OCI-LY7 (cell line): ENCODE measurements at regions not wholly inside any gene's neighbourhood (a gene's known extent, or its start where the extent isn't known, plus 50 kb on each side); places are given as distances from the start of the nearest gene placed in this dataset.

Source experiments
- BruUV-seq: library from RNA; stranded (reverse); fragments of 400-500 nt; replicated peaks from 2 replicates; lab custom pipeline; 2021; lab: Mats Ljungman, UMichigan
- CTCF ChIA-PET: fragments of 300-600 bp; sonication (Branson Sonifier 250); formaldehyde crosslinking; loops from one replicate; lab custom pipeline; 2022; ENCODE audit warnings: antibody characterized with exemption; ENCODE audit not compliant: unreplicated experiment; lab: Charles Lee
- POLR2A ChIA-PET: fragments of 300-600 bp; sonication (Branson Sonifier 250); formaldehyde crosslinking; loops from one replicate; lab custom pipeline; 2022; ENCODE audit warnings: antibody characterized with exemption; lab: Charles Lee
- DNase-seq: peaks from one replicate; pipeline ENCODE4 v3.0.0-alpha.2; 2015; ENCODE audit warnings: low spot score
- H2AFZ ChIP-seq: fragments of 200-600 bp; sonication (generic), shearing (Covaris generic); 2 replicates; pipeline ENCODE4 v1.6.1; 2014; ENCODE audit warnings: mild to moderate bottlenecking, antibody characterized with exemption, low read length, moderate library complexity
- H3K27ac ChIP-seq: fragments of 200-600 bp; sonication (generic); 2 replicates; pipeline ENCODE4 v1.5.1; 2014; ENCODE audit warnings: mixed run types, low read depth, mild to moderate bottlenecking, moderate library complexity, low read length, inconsistent platforms; ENCODE audit not compliant: poor library complexity, severe bottlenecking
- H3K36me3 ChIP-seq: fragments of 200-600 bp; sonication (generic); 2 replicates; pipeline ENCODE4 v1.6.1; 2014; ENCODE audit warnings: mild to moderate bottlenecking, antibody characterized with exemption, low read length, moderate library complexity, mixed read lengths; ENCODE audit not compliant: insufficient read depth
- H3K4me1 ChIP-seq: fragments of 200-600 bp; sonication (generic); 2 replicates; pipeline ENCODE4 v1.5.1; 2014; ENCODE audit warnings: mild to moderate bottlenecking, low read length; ENCODE audit not compliant: insufficient read depth, poor library complexity, severe bottlenecking
- H3K4me2 ChIP-seq: fragments of 200-600 bp; sonication (generic); 2 replicates; pipeline ENCODE4 v1.6.1; 2014; ENCODE audit warnings: mild to moderate bottlenecking, low read length
- H3K4me3 ChIP-seq: fragments of 200-600 bp; sonication (generic); 2 replicates; pipeline ENCODE4 v1.5.1; 2014; ENCODE audit warnings: mild to moderate bottlenecking, low read depth, low read length; ENCODE audit not compliant: poor library complexity, severe bottlenecking
- H3K79me2 ChIP-seq: fragments of 200-600 bp; sonication (generic); 2 replicates; pipeline ENCODE4 v1.6.1; 2016; ENCODE audit warnings: low read depth, mild to moderate bottlenecking, low read length, moderate library complexity, mixed read lengths; ENCODE audit not compliant: insufficient read depth
- H3K9me2 ChIP-seq: fragments of 200-600 bp; sonication (generic); 2 replicates; pipeline ENCODE4 v1.6.1; 2016; ENCODE audit warnings: mild to moderate bottlenecking, low read length, mixed read lengths; ENCODE audit not compliant: insufficient read depth
- H3K9me3 ChIP-seq: fragments of 200-600 bp; sonication (generic); 2 replicates; pipeline ENCODE4 v1.6.1; 2014; ENCODE audit warnings: mild to moderate bottlenecking, mixed run types, low read length, mixed read lengths
- H4K20me1 ChIP-seq: fragments of 200-600 bp; sonication (generic); 2 replicates; pipeline ENCODE4 v1.6.1; 2014; ENCODE audit warnings: mild to moderate bottlenecking, antibody characterized with exemption, low read length, moderate library complexity, mixed read lengths; ENCODE audit not compliant: insufficient read depth
- EZH2phosphoT487 ChIP-seq: fragments of 200-600 bp; sonication (generic); IDR thresholded peaks from 2 replicates; pipeline ENCODE4 v1.6.1; 2018; ENCODE audit warnings: low read depth, borderline replicate concordance, mild to moderate bottlenecking, mixed run types, antibody characterized with exemption, low read length, moderate library complexity, mixed read lengths
- intact Hi-C: fragments of 100-400 bp; cut with micrococcal nuclease; formaldehyde crosslinking; loops from one replicate; pipeline ENCODE4 v1.10.0; 2022; ENCODE audit not compliant: unreplicated experiment
- TF ChIP-seq, protein P1 (sequence below): fragments of 200-600 bp; sonication (generic); conservative IDR thresholded peaks from 2 replicates; pipeline ENCODE4 v1.5.1; 2014; ENCODE audit warnings: mild to moderate bottlenecking, antibody characterized with exemption, low read length, moderate library complexity, mixed read lengths

DNA sequence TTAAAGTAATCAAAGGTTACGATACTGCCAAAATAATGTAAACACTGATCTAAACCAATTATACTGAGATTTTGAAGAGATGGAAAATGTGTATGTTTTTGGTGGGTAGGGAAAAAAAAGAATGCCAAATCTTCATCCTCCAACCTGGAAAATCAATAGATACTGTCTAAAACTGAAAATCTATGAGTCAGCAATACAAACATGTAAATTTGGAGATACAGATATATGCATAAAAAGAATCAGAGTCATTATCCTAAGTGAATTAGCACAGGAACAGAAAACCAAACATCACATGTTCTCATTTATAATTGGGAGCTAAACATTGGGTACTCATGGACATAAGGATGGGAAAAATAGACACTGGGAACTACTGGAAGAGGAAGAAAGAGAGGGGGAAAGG lies 197.4 kb upstream of the TRPC5 start:
- no peaks in the 10 kb centered on the region for H3K9me3 ChIP-seq
- intact Hi-C loops: no loop called here
- ChIA-PET POLR2A (no interaction called here), CTCF (no interaction called here)
- TF ChIP-seq, protein P1, sequence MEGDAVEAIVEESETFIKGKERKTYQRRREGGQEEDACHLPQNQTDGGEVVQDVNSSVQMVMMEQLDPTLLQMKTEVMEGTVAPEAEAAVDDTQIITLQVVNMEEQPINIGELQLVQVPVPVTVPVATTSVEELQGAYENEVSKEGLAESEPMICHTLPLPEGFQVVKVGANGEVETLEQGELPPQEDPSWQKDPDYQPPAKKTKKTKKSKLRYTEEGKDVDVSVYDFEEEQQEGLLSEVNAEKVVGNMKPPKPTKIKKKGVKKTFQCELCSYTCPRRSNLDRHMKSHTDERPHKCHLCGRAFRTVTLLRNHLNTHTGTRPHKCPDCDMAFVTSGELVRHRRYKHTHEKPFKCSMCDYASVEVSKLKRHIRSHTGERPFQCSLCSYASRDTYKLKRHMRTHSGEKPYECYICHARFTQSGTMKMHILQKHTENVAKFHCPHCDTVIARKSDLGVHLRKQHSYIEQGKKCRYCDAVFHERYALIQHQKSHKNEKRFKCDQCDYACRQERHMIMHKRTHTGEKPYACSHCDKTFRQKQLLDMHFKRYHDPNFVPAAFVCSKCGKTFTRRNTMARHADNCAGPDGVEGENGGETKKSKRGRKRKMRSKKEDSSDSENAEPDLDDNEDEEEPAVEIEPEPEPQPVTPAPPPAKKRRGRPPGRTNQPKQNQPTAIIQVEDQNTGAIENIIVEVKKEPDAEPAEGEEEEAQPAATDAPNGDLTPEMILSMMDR: no peak
- TF ChIP-seq EZH2phosphoT487: no peak
- no peak for DNase-seq
- no peak overlapping the region for H3K4me3 ChIP-seq
- no peaks in the 10 kb centered on the region for H4K20me1 ChIP-seq
- H3K36me3 ChIP-seq: no peaks in the 10 kb centered on the region
- no TSS peak for BruUV-seq
- no peaks in the 10 kb centered on the region for H3K79me2 ChIP-seq
- no peak overlapping the region for H2AFZ ChIP-seq
- H3K4me1 ChIP-seq: no peaks in the 10 kb centered on the region
- H3K9me2 ChIP-seq: no peaks in the 10 kb centered on the region
- H3K4me2 ChIP-seq: no peak overlapping the region
- H3K27ac ChIP-seq: no peak overlapping the region

DNA sequence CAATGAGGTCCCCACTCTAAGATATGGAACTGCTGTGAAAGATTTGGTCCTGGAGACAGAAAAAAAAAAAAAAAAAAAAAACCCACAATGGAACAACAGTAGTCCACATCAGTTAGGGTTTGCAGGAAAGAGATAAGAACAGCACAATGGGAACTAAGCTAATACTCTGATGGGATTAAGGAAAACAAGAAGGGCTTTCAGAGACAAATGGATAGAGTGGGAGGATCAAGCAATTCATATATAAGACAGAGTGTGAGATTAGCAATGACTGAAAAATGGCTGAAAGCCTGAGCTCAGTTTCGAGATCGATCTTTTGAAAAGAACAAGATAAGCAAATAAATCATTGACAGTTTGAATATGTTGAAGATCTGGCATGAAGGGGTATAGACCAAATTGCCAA lies 188.4 kb upstream of the TRPC5 start:
- intact Hi-C loops: no loop called here
- POLR2A ChIA-PET: no interaction called here
- Histone ChIP-seq H3K9me3 (no peaks in the 10 kb centered on the region), H2AFZ (no peak overlapping the region), H3K27ac (no peak overlapping the region), H3K4me3 (no peak overlapping the region), H3K4me1 (no peaks in the 10 kb centered on the region), H4K20me1 (no peaks in the 10 kb centered on the region), H3K4me2 (no peak overlapping the region), H3K9me2 (no peaks in the 10 kb centered on the region), H3K36me3 (no peaks in the 10 kb centered on the region), H3K79me2 (no peaks in the 10 kb centered on the region)
- DNase-seq: no peak
- TF ChIP-seq EZH2phosphoT487: no peak
- TF ChIP-seq, protein P1: no peak
- CTCF ChIA-PET: no interaction called here
- no TSS peak for BruUV-seq

DNA sequence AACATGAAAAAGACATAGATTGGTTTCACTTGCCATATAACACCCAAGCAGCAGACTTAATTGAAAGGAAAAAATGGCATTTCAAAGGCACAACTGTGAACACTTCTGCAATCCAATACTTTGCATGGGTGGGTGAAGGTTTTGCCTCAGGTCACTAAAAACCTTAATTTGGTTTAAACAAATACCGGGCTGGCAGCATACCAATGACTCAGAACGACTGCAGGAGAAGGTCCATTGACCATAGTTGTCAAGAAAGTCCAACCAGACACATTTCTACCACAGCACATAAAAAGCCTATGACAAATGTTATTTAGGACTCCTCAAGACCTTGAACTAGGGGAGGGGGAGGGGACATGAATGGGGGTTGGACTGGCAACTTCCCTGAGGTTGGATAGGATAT lies 183.6 kb upstream of the TRPC5 start:
- ChIA-PET POLR2A (no interaction called here), CTCF (no interaction called here)
- BruUV-seq: no TSS peak

More for the DNA sequence above, 183.6 kb upstream of the TRPC5 start:
- Histone ChIP-seq H3K79me2 (no peaks in the 10 kb centered on the region), H3K4me3 (no peak overlapping the region), H2AFZ (no peak overlapping the region), H3K4me1 (no peaks in the 10 kb centered on the region), H3K4me2 (no peak overlapping the region), H3K36me3 (no peaks in the 10 kb centered on the region), H3K9me2 (no peaks in the 10 kb centered on the region), H3K27ac (no peak overlapping the region), H4K20me1 (no peaks in the 10 kb centered on the region), H3K9me3 (no peaks in the 10 kb centered on the region)
- TF ChIP-seq, protein P1: no peak
- no peak for TF ChIP-seq EZH2phosphoT487
- intact Hi-C loops: no loop called here
- DNase-seq: no peak
